NCI-H146 treated with DMSO at 0.1 percent for 48 hours (cell line): ENCODE measurements at regions not wholly inside any gene's neighbourhood (a gene's known extent, or its start where the extent isn't known, plus 50 kb on each side); places are given as distances from the start of the nearest gene placed in this dataset.

ENCODE experiments used
- DNase-seq: peaks from one replicate; lab custom pipeline; 2025; ENCODE audit not compliant: unreplicated experiment; lab: John Stamatoyannopoulos, UW

DNA sequence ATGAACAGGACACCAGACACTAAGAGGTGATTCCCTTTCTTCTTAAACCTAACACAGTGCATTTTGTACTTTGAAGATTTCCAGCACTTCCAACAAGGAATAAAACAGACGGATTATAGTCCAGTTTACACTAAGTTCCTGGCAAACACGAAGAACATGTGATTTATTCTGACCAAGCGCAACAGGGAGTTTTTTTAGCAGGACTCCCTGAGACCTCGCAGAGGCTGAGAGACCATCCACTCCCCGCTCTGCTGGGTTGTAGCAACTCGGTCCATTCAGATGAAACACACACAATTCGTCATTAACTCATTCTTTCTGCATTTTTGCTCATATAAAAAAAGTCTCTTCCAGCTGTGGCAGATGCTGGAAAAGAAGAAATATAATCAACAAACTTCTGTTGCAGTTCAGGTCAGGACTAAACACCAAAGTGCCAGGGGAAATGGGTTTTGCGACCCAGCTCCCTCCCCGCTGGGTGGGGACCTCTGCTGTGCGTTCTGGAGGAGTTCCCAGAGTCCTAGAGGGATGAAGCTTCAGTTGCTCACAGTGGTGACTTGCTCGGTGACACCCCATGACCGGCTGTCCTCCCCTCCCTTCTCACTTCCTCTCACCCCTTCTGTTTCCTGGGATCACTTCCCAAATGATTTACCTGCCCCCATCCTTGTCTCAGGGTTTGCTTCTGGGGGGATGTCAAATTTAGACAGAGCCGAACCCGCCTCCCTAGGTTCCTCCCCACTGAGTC is 52.5 kb downstream of the KCNF1 start:
- no peak for DNase-seq

DNA sequence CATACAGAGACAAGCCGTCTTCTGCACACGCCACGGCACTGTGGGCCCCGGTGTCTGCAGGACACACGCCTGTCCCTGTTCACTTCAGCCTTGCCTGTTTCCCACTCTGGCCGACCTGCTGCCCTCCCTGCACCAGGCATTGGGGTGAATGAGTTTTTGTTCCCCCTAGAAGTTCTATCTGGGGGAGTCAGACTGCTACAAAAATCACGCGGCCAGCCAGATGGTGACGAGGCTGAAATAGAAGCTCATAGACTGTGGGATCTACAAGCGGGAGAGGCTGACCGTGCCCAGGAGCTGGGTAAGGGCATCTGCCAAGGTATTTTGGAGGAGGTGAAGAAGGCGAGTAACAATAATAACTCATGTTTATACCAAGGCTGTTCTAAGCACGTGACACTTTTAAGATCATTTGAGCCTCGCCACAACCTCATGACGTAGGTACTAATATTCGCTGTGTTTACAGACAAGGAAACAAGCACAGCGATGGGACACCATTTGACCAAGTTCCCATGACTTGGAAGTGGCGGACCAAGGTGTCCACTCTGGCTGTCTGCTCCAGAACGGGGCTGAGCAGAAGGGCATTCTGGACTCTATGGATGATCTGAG is 53.6 kb downstream of the KCNF1 start:
- DNase-seq: no peak

DNA sequence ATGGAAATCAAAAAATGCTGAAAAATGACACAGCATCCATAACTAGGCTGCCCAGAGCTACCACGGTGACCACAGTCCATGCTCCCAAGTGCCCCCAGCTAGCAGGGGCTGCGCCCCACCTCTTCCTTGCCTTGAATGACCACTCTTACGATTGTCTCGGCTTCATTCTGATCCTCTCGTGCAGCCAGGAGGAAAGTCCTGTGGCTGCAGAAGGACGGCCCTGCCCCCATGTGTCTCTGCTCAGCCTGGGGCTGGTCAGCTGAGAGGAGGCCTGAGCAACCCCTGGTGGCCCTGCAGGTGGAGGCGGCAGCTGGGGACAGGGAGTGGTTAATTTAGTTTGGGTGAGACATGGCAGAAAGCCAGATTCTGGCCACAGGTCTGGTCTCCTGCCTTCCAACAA is 54.3 kb downstream of the KCNF1 start:
- no peak for DNase-seq

DNA sequence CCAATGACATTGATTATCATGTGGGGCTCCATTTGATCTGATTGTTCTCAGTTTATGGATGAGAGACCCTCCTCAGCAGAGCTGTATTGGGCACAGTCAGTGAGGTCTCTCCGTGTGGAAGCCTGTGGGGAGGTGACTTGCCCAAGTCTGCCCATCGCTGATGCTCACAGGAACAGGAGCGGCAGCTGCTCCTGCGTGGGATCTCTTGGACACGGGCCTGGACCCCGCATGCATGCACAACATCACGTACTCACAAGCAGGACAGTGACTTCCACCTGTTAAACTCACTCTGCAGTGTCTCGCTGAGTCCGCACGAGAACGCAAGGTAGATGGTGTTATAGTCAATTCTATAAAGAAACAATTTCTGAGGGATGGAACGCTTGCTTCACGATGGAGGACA is 55.0 kb downstream of the KCNF1 start:
- no peak for DNase-seq

DNA sequence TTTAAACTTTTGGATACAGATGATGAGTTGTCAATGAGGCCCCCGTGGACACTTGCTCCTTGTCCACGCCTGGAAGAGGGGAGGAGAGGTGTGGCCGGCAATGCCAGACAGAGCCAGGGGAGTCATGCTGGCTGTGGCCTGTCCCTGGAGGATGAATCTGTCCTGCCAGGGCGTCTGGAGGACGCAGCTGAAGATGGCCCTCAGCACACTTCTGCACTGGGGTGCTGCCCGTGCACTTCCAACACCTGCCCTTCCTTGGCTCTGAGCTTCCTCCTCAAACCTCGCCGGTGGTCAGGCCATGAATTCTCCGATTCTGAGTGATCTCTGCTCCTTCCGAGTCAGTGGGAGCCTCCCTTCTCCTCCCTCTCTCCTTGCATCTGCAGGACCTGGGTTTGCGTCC is 56.4 kb downstream of the KCNF1 start:
- no peak for DNase-seq

DNA sequence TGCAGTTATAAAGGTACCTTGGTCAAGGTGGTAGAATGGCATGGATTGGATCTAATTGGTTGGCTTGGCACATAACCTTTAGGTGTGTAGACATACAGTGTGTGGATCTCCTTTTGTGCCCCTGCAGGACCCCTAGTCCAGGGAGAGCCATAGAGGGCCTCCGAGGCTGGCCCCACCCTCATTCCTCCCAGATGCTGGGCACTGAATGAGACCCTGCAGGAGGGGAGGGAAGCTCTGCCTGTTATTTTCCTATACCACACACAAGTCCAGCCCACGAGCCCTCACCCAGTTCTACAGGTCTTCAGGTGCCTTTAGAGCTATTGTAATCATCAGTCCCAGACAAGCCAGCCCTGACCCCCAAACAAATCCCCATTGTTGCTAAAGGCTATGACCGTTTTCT is 58.9 kb downstream of the KCNF1 start:
- no peak for DNase-seq

DNA sequence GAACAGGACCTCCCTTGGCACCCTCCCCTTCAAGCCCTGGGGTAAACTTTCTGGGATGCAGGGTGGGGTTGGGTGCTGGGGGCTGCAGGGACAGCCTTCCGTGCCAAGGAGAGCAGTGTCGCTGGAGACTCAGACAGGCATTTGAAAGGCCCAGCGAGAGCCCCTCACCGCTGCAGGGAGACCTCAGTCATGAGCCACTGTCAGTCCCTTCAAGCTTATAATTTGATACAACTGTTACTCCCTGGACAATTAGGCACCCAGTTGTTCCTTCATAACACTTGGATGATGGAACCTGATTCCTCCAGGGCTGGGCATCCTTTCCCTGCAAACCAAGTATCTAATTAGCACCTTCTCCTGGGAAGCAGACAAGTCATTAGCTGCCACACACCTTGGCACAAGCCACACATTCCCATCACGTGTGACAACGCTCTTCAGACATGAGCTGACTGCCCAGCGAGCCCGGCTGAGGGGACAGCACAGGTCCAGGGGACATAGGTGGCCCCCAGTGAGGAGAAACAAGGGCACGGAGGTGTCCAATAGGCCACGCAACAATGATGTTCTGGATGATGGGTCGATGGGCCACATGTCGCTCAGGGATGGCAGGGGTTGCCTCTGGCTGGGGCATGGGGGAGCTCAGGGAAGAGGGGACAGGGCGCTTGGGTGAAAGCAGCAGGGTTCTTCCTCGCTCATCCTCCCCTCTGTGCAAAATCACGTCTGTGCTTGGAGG is 59.6 kb downstream of the KCNF1 start:
- DNase-seq: no peak

DNA sequence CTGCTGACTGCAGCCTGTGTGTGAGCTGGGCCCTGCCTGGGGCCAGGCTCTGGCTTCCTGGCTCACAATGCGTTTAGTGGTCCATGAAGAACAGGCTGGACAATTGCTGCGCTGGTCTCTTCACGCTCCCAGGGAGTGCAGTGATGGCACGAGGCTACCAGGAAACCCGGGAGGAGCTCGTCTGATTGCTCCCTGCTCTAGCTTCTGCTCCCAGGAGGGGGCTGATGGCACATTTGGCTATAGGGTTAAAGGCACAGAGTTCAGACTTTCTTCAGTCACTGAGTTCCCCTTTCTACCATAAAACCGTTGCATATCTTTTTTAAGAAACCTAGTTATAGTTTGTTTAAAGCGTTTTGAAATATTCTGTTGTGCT is 60.1 kb downstream of the KCNF1 start:
- DNase-seq: peak; percentile 14

DNA sequence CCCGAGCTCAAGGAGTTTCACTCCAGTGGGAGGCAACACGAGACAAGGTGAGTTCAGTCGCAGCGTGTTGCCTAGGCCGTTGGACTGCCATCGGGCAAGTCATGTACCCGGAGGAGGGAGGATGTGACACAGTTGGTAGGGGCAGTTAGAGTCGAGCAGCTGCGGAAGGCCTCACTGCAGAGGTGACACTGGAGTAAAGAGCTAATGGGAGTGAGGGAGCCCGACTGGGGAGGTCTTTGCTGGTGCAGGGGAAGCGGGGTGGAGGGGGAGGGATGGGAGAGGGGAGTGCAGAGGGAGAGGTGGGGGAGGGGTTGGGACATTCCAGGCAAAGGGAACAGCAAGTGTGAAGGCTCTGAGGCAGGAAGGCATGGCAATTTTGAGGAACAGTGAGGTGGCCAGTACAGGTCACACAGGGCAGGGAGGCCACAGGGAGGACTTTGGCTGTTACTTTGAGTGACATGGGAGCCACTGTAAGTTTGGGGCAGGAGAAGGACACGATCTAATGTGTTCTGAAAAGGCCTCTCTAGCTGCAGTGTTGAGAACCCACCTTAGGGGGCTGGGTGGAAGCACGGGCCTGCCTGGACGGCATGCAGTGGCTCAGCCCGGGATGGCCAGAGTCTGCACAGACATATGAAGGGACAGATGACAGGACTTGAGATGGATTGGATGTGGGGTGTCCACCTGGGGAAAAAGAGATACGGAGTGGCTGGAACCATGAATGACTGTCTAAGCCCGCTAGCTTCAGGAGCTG is 61.1 kb downstream of the KCNF1 start:
- no peak for DNase-seq

DNA sequence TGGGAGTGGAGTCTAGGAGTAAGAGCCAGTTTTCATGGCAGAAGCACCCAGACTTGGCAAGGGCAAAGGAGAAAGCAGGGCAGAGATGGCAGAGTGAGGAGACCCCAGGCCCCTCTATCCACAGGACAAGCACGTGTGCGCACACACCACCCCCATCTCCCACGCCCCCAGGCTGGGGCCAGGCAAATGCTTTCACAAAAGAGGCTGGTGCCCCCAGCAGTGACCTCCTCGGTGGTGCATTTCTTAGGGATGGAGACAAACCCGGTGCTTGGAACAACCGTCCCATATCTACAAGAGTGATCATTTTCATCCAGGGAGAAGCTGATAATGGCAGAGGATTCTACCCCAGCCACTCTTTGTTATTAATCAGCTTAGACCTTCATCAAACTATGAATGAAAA is 62.0 kb downstream of the KCNF1 start:
- DNase-seq: no peak

DNA sequence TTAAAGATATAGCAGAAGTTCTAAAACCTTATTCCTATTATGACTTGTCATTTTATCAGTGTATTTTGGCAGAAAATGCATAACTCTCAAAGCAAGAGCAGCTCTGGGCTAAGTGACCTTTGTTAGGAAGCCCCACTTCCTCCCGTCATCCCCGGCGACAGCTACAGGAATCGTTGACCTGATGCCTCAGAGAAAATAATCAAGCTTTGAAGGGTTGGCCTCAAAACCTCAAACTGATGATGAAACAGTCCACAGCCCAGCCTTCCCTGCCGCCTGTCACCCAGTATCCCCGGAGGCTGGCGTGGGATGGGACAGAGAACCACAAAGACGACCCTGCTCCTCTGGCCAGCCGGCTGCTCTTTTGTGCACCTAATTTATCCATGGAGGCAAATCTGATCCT is 65.3 kb downstream of the KCNF1 start:
- DNase-seq: no peak

DNA sequence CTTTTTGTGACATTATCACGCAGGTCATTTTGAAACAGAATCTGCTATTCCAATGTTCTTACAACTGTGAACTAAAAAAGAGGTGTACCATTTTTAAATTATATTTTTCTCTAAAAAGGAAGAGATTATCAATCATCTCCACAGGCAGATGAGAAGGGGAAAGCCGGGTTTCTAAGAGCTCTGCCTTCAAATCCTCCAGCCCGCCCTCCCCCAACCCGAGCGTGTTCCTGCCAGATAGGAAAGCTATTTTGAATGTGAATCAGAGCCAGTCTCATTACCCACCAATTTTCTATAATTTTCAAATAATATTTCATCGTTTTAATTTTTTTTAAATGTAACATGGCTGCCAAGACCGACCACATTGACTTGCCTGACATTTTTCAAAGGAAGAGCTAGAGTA is 65.9 kb downstream of the KCNF1 start:
- no peak for DNase-seq

DNA sequence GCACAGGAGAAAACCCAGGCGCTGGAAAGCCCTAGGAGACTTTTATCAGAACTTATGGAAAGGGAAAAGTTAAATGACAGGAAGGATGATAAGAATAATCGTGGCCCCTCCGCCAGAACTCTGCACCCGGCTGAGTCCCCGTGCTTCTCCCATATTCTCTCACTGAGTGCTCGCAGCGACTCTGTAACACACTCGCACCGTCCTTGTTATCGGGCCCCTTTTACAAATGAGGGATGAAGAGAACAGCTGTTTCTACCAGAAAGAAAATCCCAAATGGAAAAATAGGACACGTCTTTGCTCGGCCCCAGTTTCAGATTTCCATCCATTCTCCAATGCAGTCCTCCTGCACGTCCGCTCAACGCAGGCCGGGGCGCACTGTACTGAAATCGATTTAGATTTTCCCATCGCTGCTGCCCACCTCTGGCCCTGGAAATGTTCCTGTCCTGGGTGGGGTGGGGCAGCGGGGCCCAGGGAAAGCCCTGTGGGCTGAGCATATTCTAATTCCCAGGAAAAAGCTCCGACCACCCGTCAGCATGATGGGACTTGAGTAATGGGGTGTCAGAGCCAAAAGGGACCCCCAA is 66.4 kb downstream of the KCNF1 start:
- no peak for DNase-seq

DNA sequence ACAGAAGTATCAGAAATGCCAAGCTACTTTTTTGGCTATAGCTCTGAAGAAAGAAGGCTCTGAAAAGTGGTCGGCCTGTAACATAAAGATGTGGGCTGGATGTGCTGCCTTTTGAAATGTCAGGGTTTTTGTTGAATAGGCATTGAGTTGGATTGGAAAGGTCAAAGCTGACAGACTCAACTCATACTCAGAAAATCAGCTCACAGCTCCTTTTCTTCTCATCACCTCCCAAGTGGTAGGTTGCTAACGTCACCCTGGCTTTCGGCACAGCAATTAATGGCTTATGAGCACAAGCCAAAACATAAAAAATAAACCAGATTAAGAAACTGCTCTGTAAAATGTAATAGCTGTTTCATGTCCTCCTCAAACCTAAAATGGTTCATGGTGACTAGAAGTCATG is 68.3 kb downstream of the KCNF1 start:
- DNase-seq: no peak

DNA sequence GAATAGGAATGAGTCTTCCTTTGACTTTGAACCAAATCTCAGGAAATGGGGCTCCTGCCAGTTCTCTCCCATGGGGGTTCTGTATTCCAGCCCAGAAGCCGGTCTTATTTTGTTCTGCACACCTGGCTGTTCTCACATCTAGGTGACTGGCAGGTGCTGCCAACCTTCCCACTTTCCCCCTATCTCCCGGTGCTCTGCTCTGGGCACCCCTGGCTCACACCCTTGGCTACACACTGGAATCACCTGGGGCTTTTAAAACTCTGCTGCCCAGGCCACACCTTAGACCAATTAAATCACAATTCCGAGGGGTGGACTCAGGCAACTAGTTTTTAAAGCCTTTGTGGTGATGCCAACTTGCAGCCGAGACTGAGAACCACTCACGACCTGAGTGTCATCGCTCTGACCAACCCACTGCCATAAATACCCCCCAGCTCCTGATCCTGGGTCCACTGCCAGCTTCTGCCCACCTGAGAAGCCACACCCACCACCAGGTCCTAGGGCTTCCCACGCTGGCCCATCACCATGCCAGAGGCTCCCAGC is 69.2 kb downstream of the KCNF1 start:
- DNase-seq: no peak

DNA sequence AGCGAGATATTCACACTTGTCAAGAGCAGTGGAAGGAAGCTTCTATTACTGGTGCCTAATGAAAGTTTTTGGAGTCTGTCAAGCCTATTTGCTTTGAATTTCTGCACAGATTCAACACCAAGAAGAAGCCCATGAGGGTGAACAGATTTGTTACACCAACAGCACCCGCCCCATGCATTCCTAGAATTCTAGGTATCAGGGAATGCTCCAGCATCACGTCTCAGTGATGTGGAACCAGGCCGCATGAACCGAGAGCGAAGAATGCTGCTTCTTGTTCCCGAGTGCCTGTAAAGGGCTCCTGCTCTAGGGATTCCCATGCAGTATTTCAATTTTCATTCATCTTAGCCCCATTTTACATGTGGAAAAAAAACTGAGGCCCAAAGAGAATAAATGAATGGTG is 69.7 kb downstream of the KCNF1 start:
- no peak for DNase-seq

DNA sequence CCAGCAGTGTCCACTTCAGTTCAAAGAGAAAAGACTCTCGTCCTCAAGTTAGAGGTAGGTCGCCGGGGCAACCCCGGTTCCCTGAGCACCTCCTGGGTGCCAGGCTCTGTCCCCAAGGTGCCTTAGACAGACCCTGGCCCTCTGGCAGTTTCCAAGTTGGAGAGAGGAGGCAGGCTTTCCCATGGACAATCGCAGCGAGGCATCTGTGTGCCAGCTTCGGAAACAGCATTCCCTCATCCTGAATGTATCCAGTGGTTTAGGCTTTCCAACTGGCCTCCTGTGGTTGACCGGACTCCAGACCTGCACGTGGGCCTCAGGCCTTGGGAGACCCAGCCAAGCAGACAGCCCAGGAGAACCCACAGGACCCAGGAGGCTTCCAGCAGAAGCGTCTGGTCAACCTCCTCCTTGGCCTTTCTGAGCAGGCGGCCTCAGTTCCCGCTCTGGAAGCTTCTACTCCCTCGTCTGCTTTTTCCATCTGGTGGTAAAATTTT is 70.3 kb downstream of the KCNF1 start:
- no peak for DNase-seq

DNA sequence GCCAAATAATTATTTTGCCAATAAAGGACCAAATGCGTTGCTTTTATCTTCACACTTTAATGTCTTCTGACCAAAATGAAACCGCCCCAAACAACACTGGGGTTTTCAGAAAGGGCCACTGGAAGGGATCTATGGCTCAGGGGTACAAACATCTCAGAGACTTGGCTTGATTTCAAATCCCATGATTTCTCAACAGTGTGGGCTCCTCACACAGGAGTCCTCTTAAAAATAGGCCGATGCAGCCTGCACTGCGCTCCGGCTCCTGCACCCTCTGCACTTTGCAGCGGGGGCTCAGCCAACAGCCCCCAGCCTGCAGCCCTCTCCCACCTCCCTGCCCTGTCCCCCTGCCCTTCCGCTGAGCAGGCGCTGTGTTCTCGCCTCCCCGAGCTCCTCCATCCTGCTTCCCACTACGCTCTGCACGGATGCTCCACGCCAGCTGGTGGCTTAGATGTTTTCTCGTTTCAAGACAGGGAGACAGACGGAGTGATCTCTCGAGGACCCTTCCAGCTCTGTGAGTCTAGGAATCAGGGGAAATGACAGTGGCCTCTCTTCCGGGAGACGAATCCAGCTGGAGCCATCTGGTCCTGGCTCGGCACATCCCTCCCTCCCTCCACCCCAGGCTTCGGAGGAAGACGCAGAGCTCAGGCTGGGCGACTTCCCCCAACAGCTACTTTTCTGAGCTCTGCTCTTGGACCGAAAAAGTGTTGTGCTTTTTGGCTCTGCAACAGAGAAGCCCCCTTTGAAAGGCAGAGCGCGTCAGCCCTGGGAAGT is 71.4 kb downstream of the KCNF1 start:
- DNase-seq: no peak

DNA sequence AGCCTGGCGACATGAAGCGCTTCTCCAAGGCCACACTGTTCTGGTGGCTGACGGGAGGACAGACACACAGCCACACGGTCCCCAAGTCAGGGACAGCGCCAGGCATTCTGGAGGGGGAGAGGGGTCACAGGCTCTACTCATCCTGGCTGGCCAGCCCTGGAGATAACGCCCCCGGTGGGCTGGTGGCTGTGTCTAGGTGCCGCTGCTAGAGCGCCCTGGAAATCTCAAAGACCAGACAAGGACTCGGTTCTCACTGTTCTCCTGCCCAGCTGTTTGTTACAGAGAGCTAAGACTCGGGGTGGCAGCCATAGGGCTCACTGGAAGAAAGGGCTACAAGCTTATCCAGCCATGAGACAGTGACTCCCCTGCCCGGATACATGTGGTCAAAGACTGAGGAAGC is 72.0 kb downstream of the KCNF1 start:
- DNase-seq: no peak

DNA sequence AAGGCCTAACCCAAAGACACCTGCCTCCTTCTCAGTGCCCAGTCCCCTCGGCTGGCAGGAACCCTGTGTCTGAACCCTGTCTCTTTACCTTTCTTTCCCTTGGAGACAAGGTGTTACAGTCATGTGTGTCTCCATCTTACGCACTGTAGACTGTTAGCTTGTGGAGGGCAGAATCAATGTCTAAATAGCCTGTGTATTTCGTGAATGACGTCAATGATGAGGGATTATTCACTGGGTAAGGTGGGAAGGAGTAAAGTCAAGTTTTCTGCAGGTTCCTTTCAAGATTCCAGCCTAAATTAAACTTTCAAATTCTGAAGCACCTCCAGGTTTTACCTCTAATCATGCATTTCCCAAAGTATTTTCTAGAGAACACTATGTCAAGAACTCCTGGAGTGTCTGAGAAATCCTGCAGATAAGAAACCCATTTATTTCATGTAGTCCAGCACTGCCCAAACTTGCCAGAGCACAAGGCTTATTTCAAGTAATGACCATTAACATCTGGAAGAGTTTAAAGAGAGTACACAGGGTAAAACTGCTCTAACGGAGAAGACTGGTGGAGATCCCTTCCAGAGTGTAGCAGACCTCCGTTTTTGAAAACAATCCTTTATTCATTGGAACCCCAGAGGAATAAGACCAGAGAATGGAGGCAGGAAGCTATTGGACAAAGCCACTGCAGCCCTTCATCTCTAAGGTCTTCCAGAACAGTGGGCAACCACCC is 72.8 kb downstream of the KCNF1 start:
- no peak for DNase-seq
